ENCODE measurements at regions not wholly inside any gene's neighbourhood (a gene's known extent, or its start where the extent isn't known, plus 50 kb on each side); places are given as distances from the start of the nearest gene placed in this dataset.

DNA sequence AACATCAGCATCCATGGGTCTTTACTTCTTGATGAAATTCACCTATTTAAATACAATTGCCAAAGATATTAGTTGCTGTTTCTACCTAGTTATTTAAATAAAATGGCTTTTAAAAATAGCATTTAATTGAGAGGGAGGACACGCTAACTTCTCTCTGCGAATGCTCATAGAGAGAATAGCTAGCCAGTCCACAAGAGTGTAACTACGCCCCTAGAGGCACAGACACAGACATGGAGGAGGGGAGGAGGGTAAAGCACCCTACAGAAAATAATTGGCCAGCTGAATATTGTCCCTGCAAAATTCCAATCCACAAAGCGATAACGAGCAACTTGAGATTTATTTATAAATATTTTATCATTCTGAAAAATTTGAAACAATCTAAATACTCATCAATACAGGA lies 97.0 kb upstream of the PAPOLG start:
- no peak for DNase-seq

DNA sequence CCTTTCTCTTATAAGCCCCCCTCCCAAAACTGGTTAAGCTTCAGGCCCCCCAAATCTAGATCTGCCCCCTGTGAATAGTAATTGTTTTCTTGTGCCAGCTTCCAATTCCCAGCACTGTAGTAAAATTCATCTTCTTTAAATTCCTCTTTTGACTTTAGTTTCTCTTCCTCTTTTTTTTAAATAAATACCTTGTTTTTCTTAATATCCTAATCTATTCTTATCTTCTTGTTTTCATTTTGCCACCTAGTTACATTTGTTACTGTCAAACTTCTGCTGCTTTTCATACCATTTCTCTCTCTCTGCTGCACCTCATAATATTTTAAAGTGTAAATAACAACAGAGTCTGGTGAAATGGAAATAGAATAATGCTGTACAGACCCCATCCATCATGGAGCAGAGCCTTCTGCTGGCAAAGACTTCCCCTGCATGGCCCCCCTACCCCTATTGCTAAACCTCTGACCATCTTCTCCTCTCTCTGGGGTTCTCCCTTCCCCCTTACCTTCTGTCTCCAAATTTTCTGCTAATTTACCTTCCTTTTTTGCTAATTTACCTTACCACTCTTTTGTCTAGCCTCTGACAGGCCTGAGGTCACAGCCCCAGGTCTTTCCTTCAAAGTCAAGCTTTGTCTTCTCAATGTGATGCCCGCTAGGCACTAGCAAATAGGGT lies 94.9 kb upstream of the PAPOLG start:
- no peak for DNase-seq

DNA sequence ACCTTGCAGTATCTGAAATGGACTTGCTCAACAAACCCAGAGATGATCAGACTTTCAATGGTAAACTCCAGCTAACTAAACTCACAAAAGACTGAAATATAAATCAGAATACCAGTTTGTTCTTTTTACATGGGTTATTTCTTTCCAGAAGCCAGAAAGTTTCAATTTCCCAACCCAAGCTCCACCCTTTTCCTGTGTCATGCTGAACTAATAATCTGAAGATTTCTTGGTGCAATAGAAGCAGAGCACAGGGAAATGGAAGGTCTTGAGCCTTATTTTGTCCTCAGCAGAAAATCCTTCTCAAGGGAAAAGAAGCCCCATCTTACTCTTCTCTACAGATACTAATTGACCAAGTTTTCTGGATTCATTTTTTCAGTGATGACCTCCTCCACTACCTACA lies 93.3 kb upstream of the PAPOLG start:
- DNase-seq = no peak

DNA sequence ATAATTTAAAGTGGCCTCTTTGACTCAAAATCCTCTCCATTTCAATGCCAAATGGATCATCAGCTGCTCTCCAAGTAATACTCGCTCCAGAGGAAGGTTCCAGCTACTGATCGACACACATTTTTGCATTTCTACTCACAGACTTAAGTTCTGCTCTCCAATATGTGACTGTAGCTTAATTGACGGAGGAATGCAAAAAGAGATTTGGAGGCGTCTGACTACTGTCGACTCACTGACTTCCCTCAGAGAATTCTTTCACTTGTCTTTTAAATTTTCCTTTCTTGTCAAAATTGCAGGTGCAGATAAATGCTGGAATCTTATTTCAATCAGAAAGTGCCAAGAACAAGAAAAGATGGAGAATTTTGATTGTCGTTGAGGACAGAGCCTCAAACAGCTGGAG lies 84.1 kb upstream of the PAPOLG start:
- DNase-seq = no peak

DNA sequence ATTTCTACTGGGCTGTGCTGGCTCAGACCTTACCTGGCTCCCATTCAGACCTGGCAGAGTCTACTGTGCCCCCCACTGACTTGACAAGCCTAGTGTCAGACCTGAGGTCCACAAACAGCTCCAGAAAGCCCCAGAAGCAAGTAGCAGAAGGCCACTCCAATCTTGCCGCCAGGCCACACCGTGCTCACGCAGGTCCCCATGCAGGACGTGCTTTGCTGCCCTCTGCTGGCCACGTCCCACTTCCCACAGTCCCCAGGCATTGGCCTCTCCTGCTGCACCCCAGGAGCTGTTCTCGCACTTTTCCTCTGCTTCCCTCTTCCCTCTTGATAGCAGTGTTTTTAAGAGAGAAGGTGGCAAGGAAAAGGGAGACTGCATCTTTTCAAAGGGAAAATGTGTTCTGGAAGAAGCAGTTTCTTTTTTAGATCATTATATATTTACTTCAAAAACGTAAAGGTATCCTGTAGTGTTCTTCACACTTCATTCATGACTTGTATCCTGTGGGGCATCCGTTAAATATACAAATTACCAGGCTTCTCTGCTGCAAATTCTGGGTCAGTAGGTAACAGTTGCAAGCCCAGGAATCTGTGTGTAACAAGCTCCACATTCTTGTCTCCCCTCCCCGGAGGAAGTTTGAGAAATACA lies 81.4 kb upstream of the PAPOLG start:
- DNase-seq = peak; percentile 48

DNA sequence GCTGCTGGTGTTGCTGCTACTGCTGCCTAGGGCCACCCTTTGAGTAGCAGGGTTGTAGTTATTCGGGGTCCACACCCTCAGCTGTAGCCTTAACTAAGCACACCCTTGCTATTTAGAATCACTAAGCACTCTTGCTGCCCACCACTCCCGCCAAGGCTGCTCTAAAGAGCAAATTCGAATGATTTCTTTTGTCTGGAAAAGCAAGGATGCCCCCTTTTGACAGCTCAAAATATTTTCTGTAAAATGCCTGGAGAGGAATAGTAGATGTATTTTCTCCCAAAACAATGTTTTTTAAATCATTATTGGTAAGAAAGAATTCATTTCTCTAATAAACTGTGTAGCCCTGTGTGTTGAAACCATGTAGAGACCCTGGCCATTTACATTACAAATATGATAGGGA lies 80.8 kb upstream of the PAPOLG start:
- no peak for DNase-seq

DNA sequence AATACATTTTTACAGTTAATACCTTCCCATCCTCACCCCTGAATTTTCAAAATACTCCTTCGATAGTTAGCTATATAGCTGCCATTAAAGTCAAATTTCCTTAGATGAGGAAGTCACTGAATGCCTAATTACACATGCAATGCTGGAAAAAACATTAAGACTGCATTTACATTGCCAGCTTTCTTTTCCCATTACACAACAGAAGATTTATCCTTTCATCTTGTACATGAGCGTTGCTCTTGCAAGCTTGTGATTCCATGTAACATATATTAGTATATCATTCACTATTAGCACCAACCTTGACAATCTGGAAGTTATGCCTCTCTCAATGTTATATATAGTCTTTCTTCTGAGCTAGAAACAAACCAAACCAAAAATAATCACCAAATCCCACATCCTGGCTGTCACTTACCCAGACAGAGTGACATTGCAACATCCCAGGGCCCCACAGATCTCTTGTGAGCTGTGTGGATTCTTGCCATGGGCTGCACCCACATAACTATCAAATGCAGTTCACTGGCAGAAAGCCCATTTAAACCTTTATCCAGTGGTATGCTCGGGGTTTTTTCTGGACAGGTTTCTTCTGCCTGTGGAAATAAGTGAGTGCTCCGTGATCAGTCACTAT lies 79.2 kb upstream of the PAPOLG start:
- DNase-seq = no peak

DNA sequence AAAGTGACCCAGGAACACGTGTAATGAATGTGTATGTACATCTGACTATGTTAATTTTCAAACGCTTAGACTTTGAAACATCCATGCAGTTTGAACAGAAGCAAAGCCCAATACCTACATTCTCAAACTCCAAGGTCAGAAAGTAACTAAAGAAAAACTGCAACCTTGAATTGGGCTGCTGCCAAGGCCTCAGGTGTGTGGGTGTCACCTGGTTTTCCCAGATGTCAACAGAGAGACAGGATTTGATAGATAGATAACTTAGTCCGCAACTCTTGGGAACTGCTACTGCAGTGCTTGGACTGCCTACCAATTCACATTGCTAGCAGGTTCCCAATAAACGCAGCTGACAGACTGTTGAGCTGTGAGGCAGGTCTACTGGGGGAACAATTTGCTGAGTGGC lies 78.7 kb upstream of the PAPOLG start:
- no peak for DNase-seq

DNA sequence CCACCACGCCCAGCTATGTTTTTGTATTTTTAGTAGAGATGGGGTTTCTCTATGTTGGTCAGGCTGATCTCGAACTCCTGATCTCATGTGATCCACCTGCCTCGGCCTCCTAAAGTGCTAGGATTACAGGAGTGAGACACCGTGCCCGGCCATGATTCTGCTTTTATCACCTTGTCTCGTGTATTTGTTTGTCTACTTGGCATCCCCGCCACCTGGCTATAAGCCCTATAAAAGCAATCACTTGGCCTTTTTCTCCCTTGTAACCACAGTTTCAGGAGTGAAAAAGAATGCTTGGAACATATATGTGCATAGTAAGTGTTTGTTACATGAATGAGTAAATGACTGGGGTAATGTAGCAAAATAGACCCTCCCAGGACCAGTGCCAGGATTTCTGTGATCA lies 77.5 kb upstream of the PAPOLG start:
- no peak for DNase-seq

DNA sequence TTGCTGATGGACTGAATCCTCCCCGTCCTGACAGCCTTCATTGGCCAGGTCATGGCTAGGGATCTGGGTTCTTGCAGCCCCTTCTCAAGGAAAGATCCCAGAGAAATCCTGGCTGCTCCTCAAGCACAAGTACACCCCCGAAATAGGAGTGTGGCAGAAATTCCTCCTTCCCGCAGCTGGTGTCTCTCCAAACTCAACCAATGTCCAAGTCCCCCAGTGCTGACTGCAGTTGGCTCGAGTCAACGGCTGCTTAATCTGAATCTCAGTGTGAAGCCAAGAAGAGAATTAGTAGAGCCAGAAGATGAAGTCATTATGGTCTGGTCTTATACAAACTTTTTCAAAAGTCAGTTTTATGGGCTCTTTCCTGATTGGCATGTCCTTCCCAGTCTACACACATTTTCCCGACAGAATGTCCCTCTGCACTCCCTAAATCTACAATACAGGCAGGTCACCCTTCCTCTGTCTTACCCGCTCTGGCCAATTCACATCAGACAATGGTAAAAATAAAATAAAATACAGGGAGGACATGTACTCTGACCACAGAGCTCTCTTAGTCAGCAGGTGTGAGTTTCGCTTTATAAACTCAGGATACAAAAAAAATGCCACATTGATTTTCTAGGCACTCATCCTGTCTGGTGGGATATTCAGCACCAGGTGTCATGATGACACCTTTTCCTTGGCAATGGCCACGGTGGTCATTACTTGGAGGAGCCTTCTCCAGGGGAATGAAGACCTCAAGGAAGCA lies 76.9 kb upstream of the PAPOLG start:
- no peak for DNase-seq

DNA sequence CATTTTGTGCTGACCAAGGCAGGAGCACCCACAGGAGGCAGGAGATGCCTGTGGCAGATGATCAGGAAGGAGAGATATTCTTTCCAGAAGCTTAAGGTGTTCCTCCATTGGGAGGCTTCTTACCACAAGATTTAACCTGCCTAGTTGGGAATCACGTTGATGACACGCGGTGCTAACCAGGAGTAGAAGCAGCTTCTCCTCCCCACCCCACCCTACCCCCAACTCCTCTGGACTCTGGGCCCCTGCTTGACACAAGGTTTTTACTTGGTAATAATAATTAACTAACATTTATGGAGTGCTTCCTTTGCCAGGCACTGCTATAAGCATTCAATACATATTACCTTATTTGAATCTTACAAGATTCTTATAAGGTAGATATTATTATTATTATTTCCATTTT lies 62.5 kb upstream of the PAPOLG start:
- no peak for DNase-seq

DNA sequence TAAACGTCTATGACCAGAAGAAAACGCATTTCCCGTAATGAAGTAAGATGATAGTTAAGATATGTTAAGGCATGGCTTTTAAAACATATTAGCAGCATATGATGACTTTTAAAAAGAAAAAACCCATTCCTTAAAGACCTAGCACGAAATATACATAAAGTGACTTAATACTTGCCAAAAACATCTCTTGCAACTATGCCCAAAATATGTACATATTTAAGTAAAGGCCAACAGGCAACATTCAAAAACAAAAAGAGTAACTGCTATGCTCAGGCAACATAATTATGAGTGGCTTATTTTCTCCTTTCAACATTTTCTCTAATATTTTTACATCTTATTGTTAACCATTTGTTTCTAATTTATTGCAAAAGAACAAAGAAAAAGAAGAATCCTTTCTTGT lies 60.3 kb upstream of the PAPOLG start:
- no peak for DNase-seq

DNA sequence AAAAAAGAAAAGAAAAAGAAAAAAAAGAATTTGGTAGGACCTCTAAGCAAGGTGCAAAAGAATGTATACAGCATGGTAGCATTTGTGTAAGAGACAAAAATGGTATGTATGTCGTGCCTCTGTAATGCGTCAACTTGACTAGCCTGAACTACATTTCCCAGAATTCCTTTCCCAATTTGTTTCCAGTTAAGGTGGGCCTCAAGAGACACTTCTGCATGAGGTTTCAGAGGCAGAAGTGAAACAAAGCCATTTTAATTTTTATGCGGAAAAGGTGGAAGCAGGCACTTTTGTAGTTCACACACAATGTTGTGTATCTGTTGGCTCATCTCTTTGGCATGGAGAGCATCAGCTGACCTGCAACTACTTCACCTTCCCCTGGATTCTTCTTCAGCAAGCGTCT lies 56.5 kb upstream of the PAPOLG start:
- no peak for DNase-seq

DNA sequence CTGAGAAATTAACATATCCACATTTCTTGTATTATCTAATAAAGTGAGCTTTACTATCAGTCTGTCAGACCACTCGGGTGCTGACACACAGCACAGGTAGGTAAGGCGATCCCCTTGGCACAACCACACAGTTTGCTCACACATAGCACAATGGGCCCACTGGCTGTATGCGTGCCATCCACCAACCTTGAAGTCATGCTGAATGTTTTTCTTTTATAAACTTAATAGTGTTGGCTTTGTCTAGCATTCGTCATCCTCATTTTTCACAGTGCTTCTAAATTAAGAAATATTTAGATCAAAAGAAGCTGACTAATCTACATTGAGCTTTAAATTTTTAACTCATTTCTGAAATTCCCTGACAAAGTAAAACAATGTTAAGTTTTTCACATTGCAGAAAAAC lies 50.0 kb upstream of the PAPOLG start:
- no peak for DNase-seq
